ENCODE measurements at regions not wholly inside any gene's neighbourhood (a gene's known extent, or its start where the extent isn't known, plus 50 kb on each side); places are given as distances from the start of the nearest gene placed in this dataset.

DNA sequence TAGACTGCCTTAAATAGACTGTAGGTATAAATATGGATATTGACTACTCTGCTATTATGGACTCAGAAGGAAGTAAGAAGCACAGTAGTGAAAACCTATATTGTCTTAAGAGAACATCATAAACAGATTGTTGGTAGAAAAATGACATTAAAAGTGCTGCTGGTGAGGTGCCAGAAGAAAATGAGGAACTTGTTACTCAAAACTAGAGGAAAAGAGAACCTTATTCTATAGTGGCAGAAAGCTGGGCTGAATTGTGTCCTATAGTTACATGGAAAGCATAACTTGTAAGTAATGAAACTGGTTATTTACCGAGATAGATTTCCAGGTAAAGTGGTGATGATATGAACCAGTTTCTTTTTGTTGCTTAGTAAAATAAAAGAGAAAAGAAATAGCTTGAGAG, 109.7 kb upstream of the CTSC start:
- Histone ChIP-seq H4K20me1 (replicated peaks; ENCODE audit: control insufficient read depth, insufficient read depth, low read length) (no peaks in the 10 kb centered on the region), H3K4me3 (no peak overlapping the region), H2AFZ (ENCODE audit: low read depth, low read length) (no peak overlapping the region), H3K9me3 (replicated peaks; ENCODE audit: control insufficient read depth, insufficient read depth, low read depth, low read length) (no peaks in the 10 kb centered on the region), H3K4me1 (replicated peaks in 1 of 2; ENCODE audit: control insufficient read depth in 2 of 2, insufficient read depth in 2 of 2, low read length in 2 of 2) (no peaks in the 10 kb centered on the region), H3K27ac (ENCODE audit: extremely low read depth, low read depth, low read length) (no peak overlapping the region), H3K9me1 (ENCODE audit: control insufficient read depth, insufficient read depth, low read length) (no peaks in the 10 kb centered on the region), H3K4me2 (ENCODE audit: insufficient read depth, low read length) (no peak overlapping the region), H3K9ac (ENCODE audit: insufficient read depth in 1 of 2, low read depth in 2 of 2, low read length in 2 of 2) (no peak overlapping the region), H3K36me3 (ENCODE audit: control insufficient read depth, insufficient read depth, low read length) (no peaks in the 10 kb centered on the region), H3K79me2 (ENCODE audit: control insufficient read depth, insufficient read depth, low read length) (no peaks in the 10 kb centered on the region), H3K27me3 (ENCODE audit: control insufficient read depth in 2 of 2, insufficient read depth in 2 of 2, low read length in 2 of 2) (no peaks in the 10 kb centered on the region)
- 0% methylated on average over 1 of the region's 1 CpG for WGBS (ENCODE audit: insufficient coverage, low coverage, missing lambda C conversion rate)
- ChIA-PET POLR2A (no interaction called here), CTCF (ENCODE audit: low intra/inter-chr PET ratio) (no interaction called here)
- in situ Hi-C loops (cut with MboI) (no loop called here), intact Hi-C loops (cut with micrococcal nuclease) (no loop called here)
- FAIRE-seq: no peak
- ATAC-seq: no peak
- BruUV-seq (replicated peaks): no TSS peak
- TF ChIP-seq ZFX (CRISPR knock-in tag; IDR thresholded peaks at IDR 0.05) (no peak), PML (IDR thresholded peaks at IDR 0.05; ENCODE audit: low read length) (no peak), ZNF263 (CRISPR knock-in tag; IDR thresholded peaks at IDR 0.05; ENCODE audit: borderline replicate concordance) (no peak), NR2C2 (CRISPR knock-in tag; IDR thresholded peaks at IDR 0.05) (no peak), NR2C2 (tag; IDR thresholded peaks at IDR 0.05) (no peak), BRD9 (IDR thresholded peaks at IDR 0.05; ENCODE audit: low read depth, partially characterized antibody) (no peak), KDM5B (IDR thresholded peaks at IDR 0.05; ENCODE audit: insufficient replicate concordance, low read depth, low read length) (no peak), ELF2 (CRISPR knock-in tag; IDR thresholded peaks at IDR 0.05) (no peak), TAL1 (IDR thresholded peaks at IDR 0.05) (no peak)
- TF ChIP-seq, protein P1, sequence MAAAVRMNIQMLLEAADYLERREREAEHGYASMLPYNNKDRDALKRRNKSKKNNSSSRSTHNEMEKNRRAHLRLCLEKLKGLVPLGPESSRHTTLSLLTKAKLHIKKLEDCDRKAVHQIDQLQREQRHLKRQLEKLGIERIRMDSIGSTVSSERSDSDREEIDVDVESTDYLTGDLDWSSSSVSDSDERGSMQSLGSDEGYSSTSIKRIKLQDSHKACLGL (CRISPR knock-in tag; IDR thresholded peaks at IDR 0.05; ENCODE audit: borderline replicate concordance, poor library complexity, severe bottlenecking): no peak
- TF ChIP-seq, protein P2, sequence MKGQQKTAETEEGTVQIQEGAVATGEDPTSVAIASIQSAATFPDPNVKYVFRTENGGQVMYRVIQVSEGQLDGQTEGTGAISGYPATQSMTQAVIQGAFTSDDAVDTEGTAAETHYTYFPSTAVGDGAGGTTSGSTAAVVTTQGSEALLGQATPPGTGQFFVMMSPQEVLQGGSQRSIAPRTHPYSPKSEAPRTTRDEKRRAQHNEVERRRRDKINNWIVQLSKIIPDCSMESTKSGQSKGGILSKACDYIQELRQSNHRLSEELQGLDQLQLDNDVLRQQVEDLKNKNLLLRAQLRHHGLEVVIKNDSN (CRISPR knock-in tag; IDR thresholded peaks at IDR 0.05): no peak
- TF ChIP-seq, protein P3, sequence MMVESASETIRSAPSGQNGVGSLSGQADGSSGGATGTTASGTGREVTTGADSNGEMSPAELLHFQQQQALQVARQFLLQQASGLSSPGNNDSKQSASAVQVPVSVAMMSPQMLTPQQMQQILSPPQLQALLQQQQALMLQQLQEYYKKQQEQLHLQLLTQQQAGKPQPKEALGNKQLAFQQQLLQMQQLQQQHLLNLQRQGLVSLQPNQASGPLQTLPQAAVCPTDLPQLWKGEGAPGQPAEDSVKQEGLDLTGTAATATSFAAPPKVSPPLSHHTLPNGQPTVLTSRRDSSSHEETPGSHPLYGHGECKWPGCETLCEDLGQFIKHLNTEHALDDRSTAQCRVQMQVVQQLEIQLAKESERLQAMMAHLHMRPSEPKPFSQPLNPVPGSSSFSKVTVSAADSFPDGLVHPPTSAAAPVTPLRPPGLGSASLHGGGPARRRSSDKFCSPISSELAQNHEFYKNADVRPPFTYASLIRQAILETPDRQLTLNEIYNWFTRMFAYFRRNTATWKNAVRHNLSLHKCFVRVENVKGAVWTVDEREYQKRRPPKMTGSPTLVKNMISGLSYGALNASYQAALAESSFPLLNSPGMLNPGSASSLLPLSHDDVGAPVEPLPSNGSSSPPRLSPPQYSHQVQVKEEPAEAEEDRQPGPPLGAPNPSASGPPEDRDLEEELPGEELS (CRISPR knock-in tag; IDR thresholded peaks at IDR 0.05; ENCODE audit: borderline replicate concordance): no peak
- DNase-seq (ENCODE audit: extremely low read depth in 1 of 4, low spot score in 3 of 4): no peak
